ENCODE measurements at regions not wholly inside any gene's neighbourhood (a gene's known extent, or its start where the extent isn't known, plus 50 kb on each side); places are given as distances from the start of the nearest gene placed in this dataset.

DNA sequence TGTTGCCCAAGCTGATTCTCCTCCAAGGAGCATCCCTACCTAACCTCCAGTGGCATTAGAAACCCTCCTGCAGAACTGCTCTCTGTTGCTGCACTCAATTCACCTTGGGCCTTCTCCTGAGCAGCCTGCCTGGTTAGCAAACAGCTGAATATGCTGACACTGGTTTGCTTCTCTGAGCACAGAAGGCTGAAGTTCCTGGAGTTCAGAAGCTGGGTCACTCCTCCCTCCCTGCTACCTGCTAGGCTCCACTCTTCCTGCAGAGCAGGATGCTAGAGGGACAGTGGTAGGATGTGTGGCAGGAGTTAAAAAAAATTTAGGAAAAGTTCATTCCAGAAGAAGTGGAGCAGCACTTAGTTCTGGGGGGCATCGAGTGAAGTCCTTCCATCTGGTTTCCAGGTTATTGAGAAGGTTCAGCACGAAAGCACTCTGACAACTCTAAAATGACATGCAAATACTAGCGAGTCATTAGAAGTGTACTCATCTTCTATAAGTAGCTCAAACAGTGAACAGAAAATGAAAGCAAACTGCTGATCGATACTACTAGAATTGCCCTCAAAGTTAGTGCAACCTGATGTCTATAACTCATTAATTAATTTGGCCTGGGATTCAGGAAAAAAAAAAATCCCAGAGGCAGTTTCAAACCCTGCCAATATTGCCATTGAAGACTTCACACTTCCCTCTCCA, 293.7 kb downstream of the POU4F1 start (continued):
- TF ChIP-seq, protein P1, sequence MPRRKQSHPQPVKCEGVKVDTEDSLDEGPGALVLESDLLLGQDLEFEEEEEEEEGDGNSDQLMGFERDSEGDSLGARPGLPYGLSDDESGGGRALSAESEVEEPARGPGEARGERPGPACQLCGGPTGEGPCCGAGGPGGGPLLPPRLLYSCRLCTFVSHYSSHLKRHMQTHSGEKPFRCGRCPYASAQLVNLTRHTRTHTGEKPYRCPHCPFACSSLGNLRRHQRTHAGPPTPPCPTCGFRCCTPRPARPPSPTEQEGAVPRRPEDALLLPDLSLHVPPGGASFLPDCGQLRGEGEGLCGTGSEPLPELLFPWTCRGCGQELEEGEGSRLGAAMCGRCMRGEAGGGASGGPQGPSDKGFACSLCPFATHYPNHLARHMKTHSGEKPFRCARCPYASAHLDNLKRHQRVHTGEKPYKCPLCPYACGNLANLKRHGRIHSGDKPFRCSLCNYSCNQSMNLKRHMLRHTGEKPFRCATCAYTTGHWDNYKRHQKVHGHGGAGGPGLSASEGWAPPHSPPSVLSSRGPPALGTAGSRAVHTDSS (CRISPR knock-in tag; conservative IDR thresholded peaks at IDR 0.05) = no peak
- TF ChIP-seq ZNF629 (CRISPR knock-in tag; conservative IDR thresholded peaks at IDR 0.05) = no peak

DNA sequence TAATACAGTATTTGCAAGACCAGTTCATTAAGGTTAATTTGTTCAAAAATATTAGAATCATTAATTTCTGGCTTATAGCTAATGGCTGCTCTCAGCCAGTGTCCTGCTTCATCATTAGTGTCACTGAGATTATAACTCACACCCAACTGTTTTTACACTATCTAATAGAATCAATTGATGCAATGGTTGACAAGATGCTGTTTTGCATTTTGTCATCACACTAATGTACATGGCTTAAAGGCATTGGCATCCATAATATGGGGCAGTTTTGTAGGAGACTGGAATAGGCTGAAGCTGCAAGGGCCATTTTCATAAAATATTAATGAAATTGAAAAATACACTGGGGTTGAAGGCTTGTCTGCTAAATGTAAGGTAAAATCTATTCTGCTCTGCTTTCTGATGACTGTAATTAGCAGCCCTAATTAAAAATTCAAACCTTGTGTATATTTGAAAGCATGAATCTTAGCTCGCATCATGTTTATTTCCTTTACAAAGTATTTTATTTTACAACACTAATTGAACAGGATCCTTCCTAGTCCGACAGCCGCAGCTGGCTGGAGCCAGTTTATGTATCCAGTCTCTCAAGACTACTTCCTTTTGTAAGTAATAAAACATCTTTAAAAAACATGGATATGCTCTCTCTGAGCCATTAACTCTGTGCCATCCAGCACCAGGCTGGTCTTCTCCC, 296.7 kb downstream of the POU4F1 start:
- Histone ChIP-seq H3K9me3 (ENCODE audit: low read length) (no peaks in the 10 kb centered on the region), H3K4me1 (ENCODE audit: insufficient read depth, low read length) (no peaks in the 10 kb centered on the region), H3K36me3 (replicated peaks in 1 of 2; ENCODE audit: control insufficient read depth in 1 of 2, insufficient read depth in 2 of 2, low read length in 2 of 2) (no peaks in the 10 kb centered on the region), H3K27me3 (ENCODE audit: control insufficient read depth in 1 of 2, insufficient read depth in 2 of 2, low read length in 2 of 2) (no peaks in the 10 kb centered on the region), H3K9ac (ENCODE audit: insufficient read depth, low read depth, low read length) (no peak overlapping the region), H3K4me2 (ENCODE audit: low read depth, low read length) (no peak overlapping the region), H2AFZ (ENCODE audit: low read length) (no peak overlapping the region), H3K4me3 (replicated peaks in 1 of 3; ENCODE audit: insufficient read depth in 1 of 3, low read depth in 2 of 3, low read length in 3 of 3) (no peak overlapping the region), H4K20me1 (ENCODE audit: insufficient read depth, low read length) (no peaks in the 10 kb centered on the region), H3K79me2 (ENCODE audit: insufficient read depth, low read length) (no peaks in the 10 kb centered on the region), H3K27ac (ENCODE audit: extremely low read length, insufficient read depth, low read length) (no peak overlapping the region)
- TF ChIP-seq, protein P2, sequence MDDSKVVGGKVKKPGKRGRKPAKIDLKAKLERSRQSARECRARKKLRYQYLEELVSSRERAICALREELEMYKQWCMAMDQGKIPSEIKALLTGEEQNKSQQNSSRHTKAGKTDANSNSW (CRISPR knock-in tag; IDR thresholded peaks at IDR 0.05; ENCODE audit: borderline replicate concordance) = no peak
- TF ChIP-seq, protein P3, sequence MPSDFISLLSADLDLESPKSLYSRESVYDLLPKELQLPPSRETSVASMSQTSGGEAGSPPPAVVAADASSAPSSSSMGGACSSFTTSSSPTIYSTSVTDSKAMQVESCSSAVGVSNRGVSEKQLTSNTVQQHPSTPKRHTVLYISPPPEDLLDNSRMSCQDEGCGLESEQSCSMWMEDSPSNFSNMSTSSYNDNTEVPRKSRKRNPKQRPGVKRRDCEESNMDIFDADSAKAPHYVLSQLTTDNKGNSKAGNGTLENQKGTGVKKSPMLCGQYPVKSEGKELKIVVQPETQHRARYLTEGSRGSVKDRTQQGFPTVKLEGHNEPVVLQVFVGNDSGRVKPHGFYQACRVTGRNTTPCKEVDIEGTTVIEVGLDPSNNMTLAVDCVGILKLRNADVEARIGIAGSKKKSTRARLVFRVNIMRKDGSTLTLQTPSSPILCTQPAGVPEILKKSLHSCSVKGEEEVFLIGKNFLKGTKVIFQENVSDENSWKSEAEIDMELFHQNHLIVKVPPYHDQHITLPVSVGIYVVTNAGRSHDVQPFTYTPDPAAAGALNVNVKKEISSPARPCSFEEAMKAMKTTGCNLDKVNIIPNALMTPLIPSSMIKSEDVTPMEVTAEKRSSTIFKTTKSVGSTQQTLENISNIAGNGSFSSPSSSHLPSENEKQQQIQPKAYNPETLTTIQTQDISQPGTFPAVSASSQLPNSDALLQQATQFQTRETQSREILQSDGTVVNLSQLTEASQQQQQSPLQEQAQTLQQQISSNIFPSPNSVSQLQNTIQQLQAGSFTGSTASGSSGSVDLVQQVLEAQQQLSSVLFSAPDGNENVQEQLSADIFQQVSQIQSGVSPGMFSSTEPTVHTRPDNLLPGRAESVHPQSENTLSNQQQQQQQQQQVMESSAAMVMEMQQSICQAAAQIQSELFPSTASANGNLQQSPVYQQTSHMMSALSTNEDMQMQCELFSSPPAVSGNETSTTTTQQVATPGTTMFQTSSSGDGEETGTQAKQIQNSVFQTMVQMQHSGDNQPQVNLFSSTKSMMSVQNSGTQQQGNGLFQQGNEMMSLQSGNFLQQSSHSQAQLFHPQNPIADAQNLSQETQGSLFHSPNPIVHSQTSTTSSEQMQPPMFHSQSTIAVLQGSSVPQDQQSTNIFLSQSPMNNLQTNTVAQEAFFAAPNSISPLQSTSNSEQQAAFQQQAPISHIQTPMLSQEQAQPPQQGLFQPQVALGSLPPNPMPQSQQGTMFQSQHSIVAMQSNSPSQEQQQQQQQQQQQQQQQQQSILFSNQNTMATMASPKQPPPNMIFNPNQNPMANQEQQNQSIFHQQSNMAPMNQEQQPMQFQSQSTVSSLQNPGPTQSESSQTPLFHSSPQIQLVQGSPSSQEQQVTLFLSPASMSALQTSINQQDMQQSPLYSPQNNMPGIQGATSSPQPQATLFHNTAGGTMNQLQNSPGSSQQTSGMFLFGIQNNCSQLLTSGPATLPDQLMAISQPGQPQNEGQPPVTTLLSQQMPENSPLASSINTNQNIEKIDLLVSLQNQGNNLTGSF (CRISPR knock-in tag; IDR thresholded peaks at IDR 0.05) = no peak
- TF ChIP-seq, protein P4, sequence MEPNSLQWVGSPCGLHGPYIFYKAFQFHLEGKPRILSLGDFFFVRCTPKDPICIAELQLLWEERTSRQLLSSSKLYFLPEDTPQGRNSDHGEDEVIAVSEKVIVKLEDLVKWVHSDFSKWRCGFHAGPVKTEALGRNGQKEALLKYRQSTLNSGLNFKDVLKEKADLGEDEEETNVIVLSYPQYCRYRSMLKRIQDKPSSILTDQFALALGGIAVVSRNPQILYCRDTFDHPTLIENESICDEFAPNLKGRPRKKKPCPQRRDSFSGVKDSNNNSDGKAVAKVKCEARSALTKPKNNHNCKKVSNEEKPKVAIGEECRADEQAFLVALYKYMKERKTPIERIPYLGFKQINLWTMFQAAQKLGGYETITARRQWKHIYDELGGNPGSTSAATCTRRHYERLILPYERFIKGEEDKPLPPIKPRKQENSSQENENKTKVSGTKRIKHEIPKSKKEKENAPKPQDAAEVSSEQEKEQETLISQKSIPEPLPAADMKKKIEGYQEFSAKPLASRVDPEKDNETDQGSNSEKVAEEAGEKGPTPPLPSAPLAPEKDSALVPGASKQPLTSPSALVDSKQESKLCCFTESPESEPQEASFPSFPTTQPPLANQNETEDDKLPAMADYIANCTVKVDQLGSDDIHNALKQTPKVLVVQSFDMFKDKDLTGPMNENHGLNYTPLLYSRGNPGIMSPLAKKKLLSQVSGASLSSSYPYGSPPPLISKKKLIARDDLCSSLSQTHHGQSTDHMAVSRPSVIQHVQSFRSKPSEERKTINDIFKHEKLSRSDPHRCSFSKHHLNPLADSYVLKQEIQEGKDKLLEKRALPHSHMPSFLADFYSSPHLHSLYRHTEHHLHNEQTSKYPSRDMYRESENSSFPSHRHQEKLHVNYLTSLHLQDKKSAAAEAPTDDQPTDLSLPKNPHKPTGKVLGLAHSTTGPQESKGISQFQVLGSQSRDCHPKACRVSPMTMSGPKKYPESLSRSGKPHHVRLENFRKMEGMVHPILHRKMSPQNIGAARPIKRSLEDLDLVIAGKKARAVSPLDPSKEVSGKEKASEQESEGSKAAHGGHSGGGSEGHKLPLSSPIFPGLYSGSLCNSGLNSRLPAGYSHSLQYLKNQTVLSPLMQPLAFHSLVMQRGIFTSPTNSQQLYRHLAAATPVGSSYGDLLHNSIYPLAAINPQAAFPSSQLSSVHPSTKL (CRISPR knock-in tag; IDR thresholded peaks at IDR 0.05) = no peak
- TF ChIP-seq, protein P5, sequence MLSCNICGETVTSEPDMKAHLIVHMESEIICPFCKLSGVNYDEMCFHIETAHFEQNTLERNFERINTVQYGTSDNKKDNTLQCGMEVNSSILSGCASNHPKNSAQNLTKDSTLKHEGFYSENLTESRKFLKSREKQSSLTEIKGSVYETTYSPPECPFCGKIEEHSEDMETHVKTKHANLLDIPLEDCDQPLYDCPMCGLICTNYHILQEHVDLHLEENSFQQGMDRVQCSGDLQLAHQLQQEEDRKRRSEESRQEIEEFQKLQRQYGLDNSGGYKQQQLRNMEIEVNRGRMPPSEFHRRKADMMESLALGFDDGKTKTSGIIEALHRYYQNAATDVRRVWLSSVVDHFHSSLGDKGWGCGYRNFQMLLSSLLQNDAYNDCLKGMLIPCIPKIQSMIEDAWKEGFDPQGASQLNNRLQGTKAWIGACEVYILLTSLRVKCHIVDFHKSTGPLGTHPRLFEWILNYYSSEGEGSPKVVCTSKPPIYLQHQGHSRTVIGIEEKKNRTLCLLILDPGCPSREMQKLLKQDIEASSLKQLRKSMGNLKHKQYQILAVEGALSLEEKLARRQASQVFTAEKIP (CRISPR knock-in tag; IDR thresholded peaks at IDR 0.05; ENCODE audit: borderline replicate concordance) = no peak
- ChIA-PET CTCF (ENCODE audit: low intra/inter-chr PET ratio, low total read pairs) (no interaction called here), POLR2A (no interaction called here)
- FAIRE-seq = no peak
- in situ Hi-C loops (cut with HindIII; ENCODE audit: extremely low pct_ligation_motif_present, low pct_unique_long_range_greater_than_20kb) = no loop called here
- BruUV-seq (replicated peaks) = no TSS peak
- 17% methylated on average over 3 of the region's 3 CpGs for WGBS (ENCODE audit: low lambda C conversion rate)
- ATAC-seq = no peak
- DNase-seq (ENCODE audit: low spot score) = no peak
- intact Hi-C loops (cut with micrococcal nuclease; ENCODE audit: unreplicated experiment) = no loop called here

Measured in HepG2 (cell line).